Nephron progenitor cell (in vitro differentiated cells): ENCODE measurements at regions not wholly inside any gene's neighbourhood (a gene's known extent, or its start where the extent isn't known, plus 50 kb on each side); places are given as distances from the start of the nearest gene placed in this dataset.
"Not testable (repeated sequence)": the region's sequence is repeated elsewhere in the genome, so short reads cannot be mapped to it uniquely, and the experiment has no call there.

Experiments
- DNase-seq: peaks from one replicate; pipeline ENCODE4 v3.0.0; 2021
- H3K27ac Mint-ChIP-seq: 2 replicates; pipeline ENCODE4 v1.8.0; 2021; ENCODE audit warnings: mild to moderate bottlenecking, moderate library complexity, mixed read lengths
- H3K27me3 Mint-ChIP-seq: 2 replicates; pipeline ENCODE4 v1.8.0; 2021; ENCODE audit warnings: mild to moderate bottlenecking, low read depth, mixed read lengths; ENCODE audit not compliant: poor library complexity
- H3K36me3 Mint-ChIP-seq: 2 replicates; pipeline ENCODE4 v1.8.0; 2021; ENCODE audit warnings: low read depth, mixed read lengths
- H3K4me1 Mint-ChIP-seq: 2 replicates; pipeline ENCODE4 v1.8.0; 2021; ENCODE audit warnings: mixed read lengths
- H3K4me3 Mint-ChIP-seq: 2 replicates; pipeline ENCODE4 v1.8.0; 2021; ENCODE audit warnings: mild to moderate bottlenecking, moderate library complexity, mixed read lengths
- H3K9me3 Mint-ChIP-seq: 2 replicates; pipeline ENCODE4 v1.8.0; 2021; ENCODE audit warnings: mild to moderate bottlenecking, moderate library complexity, mixed read lengths
- TF ChIP-seq, protein P1 (sequence below): fragments of 200-600 bp; sonication (generic); IDR thresholded peaks from 2 replicates; pipeline ENCODE4 v1.5.0; 2021; ENCODE audit warnings: antibody characterized with exemption

DNA sequence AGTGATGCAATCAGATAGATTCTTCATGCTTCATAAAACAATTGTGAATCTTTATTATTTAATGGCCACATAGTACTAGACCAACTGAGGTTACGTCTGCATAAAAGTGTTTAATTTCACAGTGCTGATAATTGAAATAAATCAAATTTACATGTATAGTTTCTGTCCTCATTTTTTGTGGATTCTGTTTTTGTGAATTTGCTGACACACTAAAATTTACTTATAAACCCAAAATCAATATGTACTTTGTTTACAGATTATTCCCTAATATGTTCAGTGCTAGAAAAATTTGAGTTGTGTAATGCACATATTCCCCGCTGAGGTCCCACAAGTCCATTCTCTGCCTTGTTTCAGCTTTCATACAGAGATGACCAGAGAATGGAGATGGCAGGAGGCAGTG, 759.8 kb downstream of the CENPC start:
- no peaks in the 10 kb centered on the region for H3K36me3 Mint-ChIP-seq
- peaks cover 8% of the 10 kb centered on the region for H3K9me3 Mint-ChIP-seq
- no peak for DNase-seq
- no peak overlapping the region for H3K27ac Mint-ChIP-seq
- TF ChIP-seq, protein P1, sequence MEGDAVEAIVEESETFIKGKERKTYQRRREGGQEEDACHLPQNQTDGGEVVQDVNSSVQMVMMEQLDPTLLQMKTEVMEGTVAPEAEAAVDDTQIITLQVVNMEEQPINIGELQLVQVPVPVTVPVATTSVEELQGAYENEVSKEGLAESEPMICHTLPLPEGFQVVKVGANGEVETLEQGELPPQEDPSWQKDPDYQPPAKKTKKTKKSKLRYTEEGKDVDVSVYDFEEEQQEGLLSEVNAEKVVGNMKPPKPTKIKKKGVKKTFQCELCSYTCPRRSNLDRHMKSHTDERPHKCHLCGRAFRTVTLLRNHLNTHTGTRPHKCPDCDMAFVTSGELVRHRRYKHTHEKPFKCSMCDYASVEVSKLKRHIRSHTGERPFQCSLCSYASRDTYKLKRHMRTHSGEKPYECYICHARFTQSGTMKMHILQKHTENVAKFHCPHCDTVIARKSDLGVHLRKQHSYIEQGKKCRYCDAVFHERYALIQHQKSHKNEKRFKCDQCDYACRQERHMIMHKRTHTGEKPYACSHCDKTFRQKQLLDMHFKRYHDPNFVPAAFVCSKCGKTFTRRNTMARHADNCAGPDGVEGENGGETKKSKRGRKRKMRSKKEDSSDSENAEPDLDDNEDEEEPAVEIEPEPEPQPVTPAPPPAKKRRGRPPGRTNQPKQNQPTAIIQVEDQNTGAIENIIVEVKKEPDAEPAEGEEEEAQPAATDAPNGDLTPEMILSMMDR: no peak
- H3K4me1 Mint-ChIP-seq: no peaks in the 10 kb centered on the region
- H3K27me3 Mint-ChIP-seq: no peaks in the 10 kb centered on the region
- no peak overlapping the region for H3K4me3 Mint-ChIP-seq

DNA sequence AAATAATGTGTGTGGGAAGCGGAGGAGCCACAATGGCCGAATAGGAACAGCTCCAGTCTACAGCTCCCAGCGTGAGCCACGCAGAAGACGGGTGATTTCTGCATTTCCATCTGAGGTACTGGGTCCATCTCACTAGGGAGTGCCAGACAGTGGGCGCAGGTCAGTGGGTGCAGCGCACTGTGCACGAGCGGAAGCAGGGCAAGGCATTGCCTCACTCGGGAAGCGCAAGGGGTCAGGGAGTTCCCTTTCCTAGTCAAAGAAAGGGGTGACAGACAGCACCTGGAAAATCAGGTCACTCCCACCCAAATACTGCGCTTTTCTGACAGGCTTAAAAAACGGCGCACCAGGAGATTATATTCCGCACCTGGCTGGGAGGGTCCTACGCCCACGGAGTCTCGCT, 762.6 kb downstream of the CENPC start:
- not testable (repeated sequence) for H3K27ac Mint-ChIP-seq, H3K4me3 Mint-ChIP-seq, H3K4me1 Mint-ChIP-seq, H3K27me3 Mint-ChIP-seq, DNase-seq, H3K36me3 Mint-ChIP-seq
- H3K9me3 Mint-ChIP-seq: peaks cover 12% of the 10 kb centered on the region

DNA sequence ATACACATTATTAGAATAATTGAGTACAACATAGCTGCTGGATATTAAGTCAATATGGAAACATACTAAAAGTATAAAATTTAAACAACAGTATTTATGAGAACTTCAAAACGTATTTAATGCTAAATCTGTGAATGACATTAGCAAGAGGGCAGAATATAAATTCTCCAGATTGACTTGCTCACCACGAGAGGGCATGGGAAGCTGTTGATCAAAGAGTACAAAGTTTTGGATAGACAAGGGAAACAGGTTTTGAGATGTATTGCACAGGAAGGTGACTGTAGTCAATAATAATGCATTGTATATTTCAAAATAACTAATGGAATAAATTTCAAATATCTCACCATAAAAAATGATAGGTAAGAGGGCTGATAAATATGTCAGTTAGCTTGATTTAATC, 768.2 kb downstream of the CENPC start:
- H3K4me1 Mint-ChIP-seq: no peaks in the 10 kb centered on the region
- TF ChIP-seq, protein P1: no peak
- no peak for DNase-seq
- H3K9me3 Mint-ChIP-seq: peaks cover 4% of the 10 kb centered on the region
- no peaks in the 10 kb centered on the region for H3K36me3 Mint-ChIP-seq
- no peak overlapping the region for H3K4me3 Mint-ChIP-seq
- no peaks in the 10 kb centered on the region for H3K27me3 Mint-ChIP-seq
- no peak overlapping the region for H3K27ac Mint-ChIP-seq

DNA sequence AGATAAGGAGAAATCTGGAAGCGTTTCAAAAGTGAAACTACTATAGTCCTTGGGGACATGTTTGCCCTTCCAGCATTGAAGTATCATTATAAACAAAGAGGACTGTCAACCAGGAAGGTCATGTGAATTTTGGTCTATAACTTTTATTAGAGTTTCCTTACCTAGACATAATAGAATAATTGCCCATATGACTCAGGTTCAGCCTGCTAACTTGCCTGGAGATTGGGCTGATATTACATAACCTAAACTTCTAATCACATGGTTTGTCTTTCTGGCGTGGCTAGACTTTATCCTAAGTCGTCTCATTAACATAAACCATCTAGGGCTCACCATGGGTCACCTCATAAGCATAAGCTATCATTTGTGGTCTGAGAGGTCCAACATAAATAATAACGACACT, 775.9 kb downstream of the CENPC start:
- H3K4me1 Mint-ChIP-seq: no peaks in the 10 kb centered on the region
- H3K27me3 Mint-ChIP-seq: no peaks in the 10 kb centered on the region
- no peaks in the 10 kb centered on the region for H3K36me3 Mint-ChIP-seq
- H3K27ac Mint-ChIP-seq: no peak overlapping the region
- TF ChIP-seq, protein P1: no peak
- no peak overlapping the region for H3K4me3 Mint-ChIP-seq
- H3K9me3 Mint-ChIP-seq: no peaks in the 10 kb centered on the region
- DNase-seq: no peak

DNA sequence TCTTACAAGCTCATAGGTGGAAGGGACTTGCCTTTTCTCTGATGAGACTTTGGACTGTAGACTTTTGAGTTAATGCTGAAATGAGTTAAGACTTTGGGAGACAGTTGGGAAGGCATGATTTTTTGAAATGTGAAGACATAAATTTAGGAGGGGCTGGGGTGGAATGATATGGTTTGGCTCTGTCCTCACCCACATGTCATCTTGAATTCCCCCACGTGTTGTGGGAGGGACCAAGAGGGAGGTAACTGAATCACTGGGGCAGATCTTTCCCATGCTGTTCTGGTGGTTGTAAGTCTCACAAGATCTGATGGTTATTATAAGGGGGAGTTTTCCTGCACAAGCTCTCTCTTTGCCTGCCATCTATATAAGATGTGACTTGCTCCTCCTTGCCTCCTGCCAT, 777.9 kb downstream of the CENPC start:
- Mint-ChIP-seq H3K9me3 (no peaks in the 10 kb centered on the region), H3K4me1 (no peaks in the 10 kb centered on the region), H3K27me3 (no peaks in the 10 kb centered on the region), H3K4me3 (no peak overlapping the region), H3K36me3 (no peaks in the 10 kb centered on the region), H3K27ac (peak overlapping the region; percentile 38)
- TF ChIP-seq, protein P1: no peak
- DNase-seq: no peak

DNA sequence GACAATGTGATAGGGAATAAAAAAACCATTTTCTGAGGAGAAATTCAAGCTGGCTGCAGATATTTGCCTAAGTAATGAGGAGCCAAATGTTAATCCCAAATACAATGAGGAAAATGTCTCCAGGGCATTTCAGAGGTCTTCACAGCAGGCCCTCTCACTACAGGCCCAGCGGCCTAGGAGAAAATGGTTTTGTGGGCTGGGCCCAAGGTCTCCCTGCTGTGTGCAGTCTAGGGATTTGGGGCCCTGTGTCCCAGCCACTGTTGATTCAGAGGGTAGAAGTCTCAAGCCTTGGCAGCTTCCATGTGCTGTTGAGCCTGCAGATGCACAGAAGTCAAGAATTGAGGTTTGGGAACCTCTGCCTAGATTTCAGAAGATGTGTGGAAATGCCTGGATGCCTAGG, 778.7 kb downstream of the CENPC start:
- H3K27me3 Mint-ChIP-seq: no peaks in the 10 kb centered on the region
- H3K36me3 Mint-ChIP-seq: no peaks in the 10 kb centered on the region
- TF ChIP-seq, protein P1: no peak
- DNase-seq: no peak
- H3K4me3 Mint-ChIP-seq: no peak overlapping the region
- no peaks in the 10 kb centered on the region for H3K4me1 Mint-ChIP-seq
- no peaks in the 10 kb centered on the region for H3K9me3 Mint-ChIP-seq
- H3K27ac Mint-ChIP-seq: no peak overlapping the region

DNA sequence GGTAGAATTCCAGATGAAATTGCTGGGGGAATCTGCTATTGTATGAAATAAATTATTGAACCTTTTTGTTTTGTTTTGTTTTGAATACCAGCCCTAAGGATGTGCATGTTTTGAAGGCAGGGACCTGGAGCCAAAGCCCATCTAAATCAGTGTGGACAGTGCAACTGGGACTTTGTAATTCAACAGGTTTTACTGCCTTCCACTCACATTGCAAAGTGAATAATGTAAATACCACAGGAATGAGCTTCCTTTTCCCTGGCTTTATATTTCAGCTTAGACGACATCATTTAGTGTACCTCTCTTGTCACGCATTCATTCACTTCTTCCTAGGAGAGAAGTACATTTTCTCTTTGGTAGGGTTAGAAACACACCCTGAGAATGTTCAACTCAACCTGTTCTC, 795.0 kb downstream of the CENPC start:
- no peaks in the 10 kb centered on the region for H3K9me3 Mint-ChIP-seq
- peak overlapping the region; percentile 6 for H3K27ac Mint-ChIP-seq
- DNase-seq: no peak
- H3K27me3 Mint-ChIP-seq: no peaks in the 10 kb centered on the region
- TF ChIP-seq, protein P1: no peak
- H3K4me3 Mint-ChIP-seq: no peak overlapping the region
- H3K4me1 Mint-ChIP-seq: peaks cover 5% of the 10 kb centered on the region
- H3K36me3 Mint-ChIP-seq: no peaks in the 10 kb centered on the region

DNA sequence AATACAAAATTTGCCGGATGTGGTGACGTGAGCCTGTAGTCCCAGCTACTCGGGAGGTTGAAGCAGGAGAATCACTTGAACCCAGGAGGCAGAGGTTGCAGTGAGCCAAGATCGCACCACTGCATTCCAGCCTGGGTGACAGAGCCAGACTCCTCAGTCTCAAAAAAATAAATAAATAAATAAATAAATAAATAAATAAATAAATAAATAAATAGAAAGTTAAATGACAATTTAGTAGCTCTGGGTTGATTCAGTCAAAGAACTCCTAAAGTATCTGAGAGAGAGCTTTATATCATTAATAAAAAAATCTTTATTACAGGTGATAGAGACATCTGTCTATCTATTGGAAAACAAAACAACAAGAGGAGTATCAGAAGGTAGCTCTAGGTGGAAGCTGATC, 798.4 kb downstream of the CENPC start:
- not testable (repeated sequence) for DNase-seq, H3K27me3 Mint-ChIP-seq, H3K4me1 Mint-ChIP-seq, H3K27ac Mint-ChIP-seq, H3K9me3 Mint-ChIP-seq, H3K36me3 Mint-ChIP-seq, H3K4me3 Mint-ChIP-seq
